GM18502 (cell line): ENCODE measurements at regions not wholly inside any gene's neighbourhood (a gene's known extent, or its start where the extent isn't known, plus 50 kb on each side); places are given as distances from the start of the nearest gene placed in this dataset.
"Not testable (repeated sequence)": the region's sequence is repeated elsewhere in the genome, so short reads cannot be mapped to it uniquely, and the experiment has no call there.

Experiments
- ATAC-seq: cut with Tn5 transposase; IDR thresholded peaks from one replicate; pipeline ENCODE4 v1.9.1; 2021; ENCODE audit warnings: mild to moderate bottlenecking; ENCODE audit not compliant: unreplicated experiment, poor library complexity

DNA sequence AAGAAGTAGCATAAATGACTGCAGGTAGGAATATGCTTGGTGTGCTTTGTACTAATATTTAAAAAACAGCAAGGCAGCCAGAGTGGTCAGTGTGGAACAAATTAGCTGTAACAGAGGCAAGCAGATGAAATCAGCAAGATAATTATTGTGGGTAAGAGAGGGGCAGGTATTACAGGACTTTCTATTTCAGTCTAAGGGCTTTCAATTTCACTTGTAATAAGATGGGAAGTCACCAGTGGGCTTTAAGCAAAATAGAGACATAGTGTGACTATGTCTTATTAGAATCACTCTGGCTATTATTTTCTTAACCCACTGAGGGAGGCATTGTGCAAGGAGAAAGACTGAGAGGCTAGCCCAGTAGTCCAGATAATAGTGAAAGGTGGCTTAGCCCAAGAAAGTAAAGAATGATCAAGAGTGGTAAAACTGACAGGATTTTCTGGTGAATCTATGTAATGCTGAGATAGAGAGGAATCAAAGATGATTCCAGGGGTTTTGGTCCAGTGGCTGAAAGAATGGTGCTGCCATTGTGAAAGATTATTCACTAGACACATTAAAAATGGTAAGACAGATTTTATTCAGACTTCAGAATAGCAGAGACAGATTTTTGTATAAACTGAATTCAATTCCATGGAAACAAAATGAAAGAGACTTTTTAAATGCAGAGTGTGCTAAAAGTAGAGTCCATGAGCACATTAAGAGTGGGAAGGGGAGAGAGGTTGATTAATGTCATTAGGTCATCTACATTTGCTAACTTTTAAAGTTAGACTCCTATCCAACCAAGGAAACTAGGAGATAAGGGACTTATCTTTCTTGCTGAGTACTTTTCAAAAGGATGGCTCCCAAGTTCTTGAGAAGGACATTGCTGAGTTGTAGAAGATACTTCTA, 1136.0 kb downstream of the HACE1 start:
- ATAC-seq = no peak

DNA sequence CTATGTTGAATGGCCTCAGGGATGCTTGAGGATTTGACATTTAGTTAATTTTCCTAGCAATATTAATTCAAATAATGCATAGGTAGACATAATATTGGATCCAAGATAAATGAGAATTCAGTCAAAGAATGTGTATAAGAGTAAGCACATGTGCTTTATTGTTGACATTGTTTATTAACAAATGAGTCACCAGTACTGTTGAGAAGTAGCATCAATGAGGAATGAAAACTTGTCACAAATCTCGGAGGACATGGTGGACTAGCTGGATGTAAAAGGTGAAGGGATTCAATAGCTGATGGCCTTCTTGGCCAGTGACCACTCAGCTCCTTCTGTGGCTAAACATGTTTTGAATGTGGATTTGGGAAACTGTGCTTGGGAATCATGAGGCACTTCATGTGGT, 1137.0 kb downstream of the HACE1 start:
- no peak for ATAC-seq

DNA sequence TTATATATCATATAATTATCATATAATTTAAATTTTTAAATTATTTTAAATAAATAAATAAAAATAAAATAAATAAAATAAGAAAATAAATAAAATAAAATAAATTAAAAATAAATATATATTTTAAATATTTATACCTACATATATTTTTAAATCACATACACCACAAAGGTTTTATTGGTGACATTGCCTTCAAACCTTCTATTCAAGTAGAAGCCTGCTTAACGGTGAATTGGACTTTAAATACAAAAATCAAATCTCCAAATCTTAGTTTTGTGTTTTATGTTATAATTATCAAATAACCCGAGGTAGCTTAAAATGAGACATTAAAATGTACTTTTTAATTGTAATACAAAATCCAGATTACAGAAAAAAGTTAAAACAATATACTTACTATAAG, 1137.8 kb downstream of the HACE1 start:
- no peak for ATAC-seq

DNA sequence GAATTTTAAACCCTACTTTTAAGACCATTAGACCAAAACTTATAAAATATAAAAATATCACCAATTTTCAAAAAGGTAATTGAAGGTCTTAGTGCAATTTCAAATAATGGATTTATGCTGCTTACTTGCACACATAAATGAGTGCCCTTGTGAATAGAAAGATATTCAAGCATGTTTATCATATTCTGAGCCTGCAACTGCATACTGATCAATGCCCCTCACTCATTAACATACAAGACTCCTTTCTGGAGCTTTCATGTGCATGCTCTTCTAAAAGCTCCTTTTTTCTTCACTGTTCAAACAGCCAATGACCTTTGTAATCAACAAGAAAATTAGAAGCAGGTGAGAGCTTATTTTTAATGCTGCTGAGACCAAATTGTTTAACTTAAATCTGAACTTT, 1139.3 kb downstream of the HACE1 start:
- no peak for ATAC-seq

DNA sequence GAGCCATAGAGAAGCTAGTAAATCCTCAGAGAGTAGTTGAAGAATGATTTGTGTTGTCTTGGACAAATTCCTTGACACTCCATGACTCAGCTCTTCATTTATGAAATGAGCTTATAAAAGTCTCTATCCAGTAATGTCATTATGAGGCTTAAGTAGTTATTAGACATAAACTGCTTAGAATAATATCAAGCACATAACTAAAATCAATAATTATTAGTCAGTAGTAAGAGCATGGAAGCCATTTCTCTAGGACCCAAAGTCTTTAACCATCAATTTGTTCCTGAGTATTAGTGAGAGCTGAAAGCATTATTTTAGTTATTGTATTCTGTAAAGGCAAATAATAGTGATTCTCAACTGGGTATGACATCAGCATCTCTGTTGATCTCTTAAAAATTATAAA, 1140.2 kb downstream of the HACE1 start:
- no peak for ATAC-seq

DNA sequence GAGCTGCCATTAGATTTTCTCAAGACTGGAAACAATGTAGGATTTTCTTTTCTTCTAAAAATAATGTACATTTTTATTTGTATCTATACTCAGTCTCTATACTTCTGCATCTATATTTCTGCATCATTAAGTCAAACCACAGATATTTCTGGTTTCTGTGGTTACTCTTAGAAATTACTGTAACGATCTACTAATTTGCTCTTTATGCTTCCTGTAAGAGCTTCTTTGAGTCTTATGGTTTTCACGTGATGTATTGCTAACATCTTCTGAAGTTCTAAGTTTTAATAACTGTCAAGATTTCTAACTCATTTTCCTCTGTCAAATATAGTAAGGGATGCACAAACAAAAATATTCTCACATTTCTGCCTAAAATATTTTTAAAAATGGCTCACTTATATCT, 1144.5 kb downstream of the HACE1 start:
- ATAC-seq = no peak

DNA sequence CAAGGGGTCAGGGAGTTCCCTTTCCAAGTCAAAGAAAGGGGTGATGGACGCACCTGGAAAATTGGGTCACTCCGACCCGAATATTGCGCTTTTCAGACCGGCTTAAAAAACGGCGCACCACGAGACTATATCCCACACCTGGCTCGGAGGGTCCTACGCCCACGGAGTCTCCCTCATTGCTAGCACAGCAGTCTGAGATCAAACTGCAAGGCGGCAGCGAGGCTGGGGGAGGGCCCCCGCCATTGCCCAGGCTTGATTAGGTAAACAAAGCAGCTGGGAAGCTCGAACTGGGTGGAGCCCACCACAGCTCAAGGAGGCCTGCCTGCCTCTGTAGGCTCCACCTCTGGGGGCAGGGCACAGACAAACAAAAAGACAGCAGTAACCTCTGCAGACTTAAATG, 1150.5 kb downstream of the HACE1 start:
- ATAC-seq = not testable (repeated sequence)

DNA sequence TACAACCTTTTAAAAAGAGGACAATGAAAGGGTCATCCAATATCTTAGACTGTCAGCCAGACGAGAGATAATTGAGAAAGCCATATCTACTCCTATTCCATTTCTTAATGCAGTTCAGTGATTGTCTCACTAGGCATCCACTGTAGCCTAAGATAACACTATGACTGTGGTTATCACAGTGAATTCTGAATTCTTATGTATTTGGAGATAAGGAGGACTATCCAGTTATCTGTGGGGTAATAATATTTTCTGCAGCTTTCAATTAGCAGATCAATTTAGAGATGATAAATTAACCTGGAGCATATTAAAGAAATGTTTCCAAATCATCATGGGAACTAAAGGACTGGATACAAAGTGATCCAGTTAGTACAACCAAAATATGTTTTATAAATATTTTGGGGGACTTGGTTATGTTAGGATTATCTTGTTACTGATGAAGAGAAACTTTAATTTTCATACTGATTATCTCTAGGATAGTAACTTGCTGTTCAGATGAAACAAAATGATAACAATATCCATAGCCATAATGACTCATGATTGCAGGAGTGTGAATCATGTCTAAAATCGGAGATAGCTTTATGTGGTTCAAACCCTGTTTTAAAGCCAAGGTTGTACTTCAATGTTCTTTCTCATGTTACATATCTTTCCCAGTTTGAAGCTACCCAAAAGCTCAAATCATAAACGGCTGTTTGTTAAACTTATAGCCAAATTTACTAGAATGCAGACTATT, 1152.0 kb downstream of the HACE1 start:
- ATAC-seq = no peak

DNA sequence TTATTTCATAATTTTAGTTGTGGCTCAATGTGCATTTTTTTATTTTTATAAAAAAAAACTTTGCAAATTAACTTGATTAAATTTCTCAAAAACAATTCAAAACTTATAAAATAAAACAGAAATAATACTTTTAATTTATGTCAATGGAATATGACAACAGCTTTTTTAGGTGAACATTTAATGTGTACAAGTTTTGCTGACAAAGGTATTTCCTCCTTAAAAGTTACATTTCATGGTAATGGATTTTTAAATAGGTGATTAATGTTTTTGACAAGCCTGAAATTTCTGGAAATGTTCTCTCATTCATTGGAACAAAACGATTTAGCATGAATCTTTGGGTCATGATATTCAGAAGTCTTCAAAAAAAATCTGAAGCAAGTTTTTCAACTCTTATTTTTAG, 1160.0 kb downstream of the HACE1 start:
- ATAC-seq = no peak

DNA sequence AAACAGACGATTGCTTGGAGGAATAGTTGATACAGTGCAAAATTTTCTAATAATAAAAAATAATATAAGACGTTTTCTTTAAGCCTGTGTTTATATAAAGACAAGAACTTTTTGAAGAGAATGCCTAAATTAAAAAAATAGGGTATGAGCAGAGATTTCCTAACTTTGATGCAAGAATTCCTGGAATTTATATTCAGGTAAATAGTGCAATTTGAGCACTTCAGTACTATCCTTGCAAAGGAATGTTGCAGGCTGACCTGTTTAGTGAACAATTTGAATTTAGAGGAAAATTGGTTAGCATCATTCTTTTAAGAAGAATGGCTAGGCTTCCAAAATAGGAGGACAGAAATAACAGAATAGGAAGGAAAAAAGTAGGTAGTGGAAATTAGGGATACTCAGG, 1172.3 kb downstream of the HACE1 start:
- ATAC-seq = no peak

DNA sequence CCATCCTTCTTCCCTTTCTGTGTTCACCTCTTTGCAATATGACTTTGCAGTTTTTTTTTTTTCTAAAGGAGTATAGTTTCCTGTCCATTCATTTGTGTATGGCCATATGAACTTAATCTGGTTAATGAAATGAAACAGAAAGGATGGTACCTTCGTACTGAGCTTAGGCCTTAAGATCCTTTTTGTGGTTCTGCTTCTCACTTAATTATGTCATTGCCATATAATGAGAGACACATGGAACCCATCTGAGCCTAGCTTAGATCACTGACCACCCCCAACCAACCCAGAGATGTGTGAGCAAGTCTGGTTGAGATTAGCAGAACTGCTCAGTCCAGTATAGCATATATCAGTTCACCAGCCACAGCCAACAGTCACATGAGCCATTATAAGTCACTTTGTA, 1179.6 kb downstream of the HACE1 start:
- no peak for ATAC-seq

DNA sequence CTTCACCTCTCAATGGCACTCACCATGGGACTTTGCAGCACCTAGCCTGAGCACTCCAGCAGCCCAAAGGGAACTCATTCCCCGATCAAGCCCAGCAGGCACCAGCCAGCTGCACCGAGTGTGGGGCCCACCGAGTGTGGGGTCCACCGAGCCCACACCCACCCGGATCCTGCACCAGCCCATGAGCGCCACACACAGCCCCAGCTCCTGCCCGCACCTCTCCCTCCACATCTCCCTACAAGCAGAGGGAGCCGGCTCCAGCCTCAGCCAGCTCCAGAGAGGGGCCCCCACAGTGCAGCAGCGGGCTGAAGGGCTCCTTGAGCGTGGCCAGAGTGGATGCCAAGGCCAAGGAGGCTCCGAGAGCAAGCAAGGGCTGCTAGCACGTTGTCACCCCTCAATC, 1182.4 kb downstream of the HACE1 start:
- ATAC-seq = no peak

DNA sequence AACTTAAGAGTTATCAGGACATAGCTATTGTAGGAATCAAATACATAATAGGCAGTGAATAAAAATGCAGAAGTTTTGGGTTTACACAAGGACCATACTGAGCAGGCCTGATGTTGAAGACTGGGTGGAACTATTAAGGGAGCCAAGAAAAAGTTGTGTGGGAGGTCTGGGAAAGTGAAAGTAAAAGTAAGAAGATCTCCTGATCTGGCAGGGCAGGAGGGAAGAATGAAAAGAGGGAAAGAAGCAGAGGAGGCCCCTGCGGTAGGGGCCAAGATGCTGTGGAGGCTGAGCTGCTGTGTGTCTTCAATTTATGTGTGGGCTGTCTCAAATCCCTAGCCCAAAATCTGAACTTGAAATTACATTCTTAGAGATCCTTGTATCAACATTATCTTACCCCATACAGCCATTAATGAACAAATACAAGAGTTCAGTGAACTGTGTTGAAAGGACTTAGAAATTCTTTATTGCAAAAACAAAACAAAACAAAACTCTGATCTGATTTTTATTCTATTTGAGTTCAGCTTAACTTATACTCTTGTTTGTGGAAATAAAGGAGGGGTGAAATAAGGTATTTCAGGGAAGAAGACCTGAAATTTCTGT, 1183.8 kb downstream of the HACE1 start:
- ATAC-seq = no peak

DNA sequence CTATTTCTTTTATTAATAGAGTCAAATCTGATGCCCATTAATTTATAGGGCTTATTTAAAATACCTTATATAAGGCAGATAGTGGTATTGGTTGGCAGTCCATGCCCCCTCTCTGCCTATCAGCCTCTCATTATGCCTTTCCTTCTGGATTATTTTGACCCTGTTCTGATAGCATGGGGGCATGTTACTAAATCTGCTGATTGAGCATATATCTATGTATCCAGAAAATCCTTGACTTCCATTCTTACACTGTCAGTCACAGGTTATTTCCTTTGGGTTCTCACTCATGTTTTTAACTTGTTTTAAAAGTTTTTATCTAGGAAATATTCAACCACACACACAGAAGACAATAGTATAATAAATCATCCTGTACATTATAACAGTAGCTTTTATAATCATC, 1184.9 kb downstream of the HACE1 start:
- no peak for ATAC-seq

DNA sequence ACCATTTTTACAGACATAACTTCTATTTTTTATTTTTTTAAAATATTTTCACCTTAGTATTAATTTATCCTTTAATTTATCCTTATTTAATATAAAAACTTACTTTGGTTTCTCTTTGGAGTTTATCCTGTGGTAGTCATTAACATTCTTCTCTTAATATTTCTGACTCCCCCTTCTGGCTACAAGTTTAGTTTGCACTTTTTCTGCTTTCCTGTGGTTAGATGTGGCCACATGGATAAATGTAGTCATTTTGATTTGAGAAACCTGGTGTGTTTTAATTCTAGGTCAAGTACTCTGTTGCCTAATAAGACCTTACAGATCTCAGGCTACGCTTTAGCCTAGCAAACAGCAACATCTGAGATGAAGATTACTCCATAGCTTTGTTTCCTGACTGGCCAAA, 1187.5 kb downstream of the HACE1 start:
- ATAC-seq = no peak

DNA sequence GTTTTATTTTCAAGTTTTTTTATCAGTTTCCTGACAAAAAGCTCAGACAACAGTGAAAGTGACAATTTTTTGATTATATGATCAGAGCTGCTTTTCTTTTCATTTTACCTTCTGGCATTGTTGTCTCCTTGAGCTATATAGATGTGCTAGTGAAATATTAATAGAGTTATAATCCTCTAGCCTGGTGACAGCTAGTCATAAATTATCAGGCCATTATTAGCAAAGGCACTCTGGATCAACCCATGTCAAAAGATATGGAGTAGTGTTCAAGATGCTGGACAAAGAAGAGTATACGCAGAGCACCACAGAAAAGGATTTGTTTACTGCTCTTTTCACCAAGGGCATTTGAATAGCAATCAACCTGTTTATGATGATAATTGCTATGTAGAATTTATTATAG, 1230.1 kb downstream of the HACE1 start:
- no peak for ATAC-seq

DNA sequence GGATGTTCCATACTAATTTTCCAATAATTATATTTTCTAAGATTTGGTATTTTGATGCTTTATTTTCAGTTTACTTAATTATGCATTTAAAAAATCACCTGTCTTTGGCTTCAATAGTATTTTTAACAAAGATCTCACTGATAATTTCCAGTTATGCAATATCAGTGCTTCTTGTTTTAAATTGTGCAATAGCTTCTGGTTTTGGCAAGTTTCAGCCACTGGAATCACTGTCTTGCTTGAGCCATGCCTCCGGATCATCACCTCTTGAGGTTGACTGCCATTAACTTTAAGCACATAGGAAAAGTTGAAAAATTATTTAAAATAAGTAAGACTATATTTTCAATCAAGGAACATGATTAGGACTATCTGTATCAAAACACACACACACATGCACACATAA, 1242.1 kb downstream of the HACE1 start:
- no peak for ATAC-seq

DNA sequence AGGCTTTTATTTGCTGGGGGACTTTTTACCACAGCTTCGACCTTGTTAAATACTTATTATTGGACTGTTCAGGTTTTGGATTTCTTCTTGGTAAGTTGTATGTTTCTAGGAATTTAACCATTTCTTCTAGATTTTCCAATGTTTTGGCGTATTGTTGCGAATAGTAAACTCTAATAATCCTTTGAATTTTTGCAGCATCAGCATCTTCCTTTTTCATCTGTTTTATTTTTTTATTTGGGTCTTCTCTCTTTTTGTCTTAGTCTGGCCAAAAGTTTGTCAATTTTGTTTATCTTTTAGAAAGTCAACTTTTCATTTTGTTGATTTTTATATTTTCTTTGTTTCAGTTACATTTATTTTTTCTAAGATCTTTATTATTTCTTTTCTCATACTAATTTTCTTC, 1272.0 kb downstream of the HACE1 start:
- no peak for ATAC-seq

DNA sequence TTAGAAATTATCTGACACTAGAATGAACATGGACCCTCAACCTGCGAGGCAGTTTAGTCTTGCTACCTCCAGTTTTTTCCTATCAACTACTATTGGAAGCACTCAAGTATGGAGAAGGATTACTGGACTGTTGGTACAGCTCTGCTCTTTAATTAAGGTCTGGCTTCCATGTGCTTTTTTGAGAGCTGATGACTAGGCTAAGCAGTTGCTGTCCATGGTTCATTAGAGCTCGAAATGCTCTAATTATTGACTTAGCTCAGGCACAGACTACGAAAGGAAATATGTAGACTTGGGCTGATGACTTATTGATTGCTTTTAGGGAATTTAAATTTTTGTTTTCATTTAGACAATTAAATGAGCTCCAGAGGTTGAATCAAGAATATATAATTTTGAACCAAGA, 1281.6 kb downstream of the HACE1 start:
- ATAC-seq = no peak

DNA sequence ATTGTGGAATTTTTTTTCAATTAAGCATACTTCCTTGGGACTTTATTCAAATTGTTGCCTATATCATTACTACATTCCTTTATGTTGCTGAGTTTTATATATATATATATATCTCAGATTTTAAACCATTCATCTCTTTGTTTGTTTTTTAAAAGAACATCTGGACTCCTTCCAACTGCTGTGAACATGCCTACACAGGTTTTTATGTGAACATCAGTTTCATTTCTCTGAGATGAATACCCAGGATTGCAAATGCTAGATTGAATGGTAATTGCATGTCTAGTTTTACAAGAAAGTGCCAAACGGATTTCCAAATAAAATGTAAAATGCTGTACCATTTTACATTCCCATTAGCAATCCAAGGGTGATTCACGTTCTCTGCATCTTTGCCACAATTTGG, 1289.3 kb downstream of the HACE1 start:
- ATAC-seq = no peak

DNA sequence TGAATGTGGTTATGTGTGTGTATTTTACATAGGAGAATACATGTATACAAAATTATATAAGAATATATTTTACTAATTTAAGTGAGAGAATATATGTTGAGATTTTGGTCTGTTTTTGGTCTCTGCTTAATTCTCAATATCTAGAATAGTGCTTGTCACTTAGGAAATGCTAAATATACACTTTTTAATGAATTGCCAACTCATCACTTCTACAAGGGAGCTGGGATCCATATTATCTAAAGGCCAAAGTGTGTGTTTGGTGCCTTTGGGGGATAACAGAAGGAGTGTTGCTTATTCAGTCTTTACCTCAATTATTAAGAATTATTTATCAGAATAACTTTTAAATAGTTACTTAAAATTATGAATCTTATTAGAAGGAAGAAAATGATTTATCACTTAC, 1304.8 kb downstream of the HACE1 start:
- no peak for ATAC-seq
